Kidney glomerular epithelial cell (primary cell): ENCODE measurements at regions not wholly inside any gene's neighbourhood (a gene's known extent, or its start where the extent isn't known, plus 50 kb on each side); places are given as distances from the start of the nearest gene placed in this dataset.

Experiments
- DNase-seq: peaks from one replicate; lab custom pipeline; 2025; lab: John Stamatoyannopoulos, UW

- DNase-seq: no peak
Measured at GRCh38 chr18:25962919-25963318, 127.5 kb downstream of the SS18 start.

GRCh38 chr18:25962176-25962575, 128.2 kb downstream of the SS18 start:
- no peak for DNase-seq

- no peak for DNase-seq
Measured at GRCh38 chr18:25957017-25957416, 133.4 kb downstream of the SS18 start.

- DNase-seq: no peak
Measured at GRCh38 chr18:25953111-25953510, 137.3 kb downstream of the SS18 start.

GRCh38 chr18:25950321-25950720, 140.1 kb downstream of the SS18 start:
- no peak for DNase-seq

GRCh38 chr18:25946540-25946939, 143.9 kb downstream of the SS18 start:
- no peak for DNase-seq

- no peak for DNase-seq
Measured at GRCh38 chr18:25935356-25935755, 155.1 kb downstream of the SS18 start.

- no peak for DNase-seq
Measured at GRCh38 chr18:25931126-25931525, 159.3 kb downstream of the SS18 start.

- DNase-seq: no peak
Measured at GRCh38 chr18:25929787-25930186, 160.6 kb downstream of the SS18 start.

GRCh38 chr18:25927830-25928229, 162.6 kb downstream of the SS18 start:
- DNase-seq: no peak

- DNase-seq: no peak
Measured at GRCh38 chr18:25923193-25923592, 167.2 kb downstream of the SS18 start.

- DNase-seq: no peak
Measured at GRCh38 chr18:25921677-25922421, 168.6 kb downstream of the SS18 start.

GRCh38 chr18:25915907-25916306, 174.5 kb downstream of the SS18 start:
- DNase-seq: no peak

GRCh38 chr18:25898965-25899364, 191.4 kb downstream of the SS18 start:
- DNase-seq: no peak

GRCh38 chr18:25896956-25897355, 193.5 kb downstream of the SS18 start:
- no peak for DNase-seq

- DNase-seq: peak; percentile 35
Measured at GRCh38 chr18:25896178-25896780, 194.1 kb downstream of the SS18 start.

- DNase-seq: no peak
Measured at GRCh38 chr18:25895518-25895917, 194.9 kb downstream of the SS18 start.

- DNase-seq: no peak
Measured at GRCh38 chr18:25886283-25886682, 204.1 kb downstream of the SS18 start.

GRCh38 chr18:25883091-25883490, 207.3 kb downstream of the SS18 start:
- DNase-seq: no peak

GRCh38 chr18:25881149-25881548, 209.3 kb downstream of the SS18 start:
- DNase-seq: no peak

- no peak for DNase-seq
Measured at GRCh38 chr18:25880441-25880840, 210.0 kb downstream of the SS18 start.

GRCh38 chr18:25876330-25876948, 214.0 kb downstream of the SS18 start:
- DNase-seq: no peak

GRCh38 chr18:25875551-25876240, 214.7 kb downstream of the SS18 start:
- no peak for DNase-seq
